ENCODE measurements at regions not wholly inside any gene's neighbourhood (a gene's known extent, or its start where the extent isn't known, plus 50 kb on each side); places are given as distances from the start of the nearest gene placed in this dataset.
A peak's percentile ranks its signal among the peaks of the same experiment; 100 is the strongest.

- H3K27ac ChIP-seq = peak overlapping the region in 1 of 5 donors; percentile 34
- no peaks in the 10 kb centered on the region for H3K27me3 ChIP-seq
- no peak for TF ChIP-seq POLR2A (IDR thresholded peaks at IDR 0.05)
- no peak for TF ChIP-seq CTCF (IDR thresholded peaks at IDR 0.05)
- H3K4me1 ChIP-seq (replicated peaks in 1 of 2) = no peaks in the 10 kb centered on the region
- WGBS, 4 donors = 65 to 74% (median 70%) methylated on average over 8 of the region's 8 CpGs
- no peaks in the 10 kb centered on the region for H3K36me3 ChIP-seq (replicated peaks in 1 of 2)
- H3K4me3 ChIP-seq = no peak overlapping the region
- intact Hi-C loops (cut with DNase I) = no loop called here
- DNase-seq = peak in 1 of 7 donors; percentile 22
- no peaks in the 10 kb centered on the region for H3K9me3 ChIP-seq (replicated peaks in 1 of 3)
Measured at GRCh38 chr6:3926150-3926482, 76.9 kb downstream of the FAM50B start.

- intact Hi-C loops (cut with DNase I) = no loop called here
- TF ChIP-seq POLR2A (IDR thresholded peaks at IDR 0.05) (no peak), CTCF (IDR thresholded peaks at IDR 0.05) (no peak)
- H3K4me1 ChIP-seq (replicated peaks in 1 of 2) = no peaks in the 10 kb centered on the region
- no peak for DNase-seq
- H3K9me3 ChIP-seq (replicated peaks in 1 of 3) = no peaks in the 10 kb centered on the region
- H3K27me3 ChIP-seq = no peaks in the 10 kb centered on the region
- H3K4me3 ChIP-seq = no peak overlapping the region
- 44 to 61% (median 50%) methylated on average over 5 of the region's 5 CpGs for WGBS, 4 donors
- H3K27ac ChIP-seq = no peak overlapping the region
- H3K36me3 ChIP-seq (replicated peaks in 1 of 2) = no peaks in the 10 kb centered on the region
Measured at GRCh38 chr6:3928111-3928510, 78.9 kb downstream of the FAM50B start.

- 54 to 76% (median 68%) methylated on average over 5 to 6 of the region's 6 CpGs for WGBS, 4 donors
- Histone ChIP-seq H3K27ac (peak overlapping the region in 1 of 5 donors; percentile 49), H3K4me1 (replicated peaks in 1 of 2) (no peaks in the 10 kb centered on the region), H3K9me3 (replicated peaks in 1 of 3) (no peaks in the 10 kb centered on the region), H3K4me3 (no peak overlapping the region), H3K27me3 (no peaks in the 10 kb centered on the region), H3K36me3 (replicated peaks in 1 of 2) (no peaks in the 10 kb centered on the region)
- peak in 5 of 7 donors; percentile 26 to 69 (median 32) for DNase-seq
- intact Hi-C loops (cut with DNase I) = no loop called here
- TF ChIP-seq CTCF (IDR thresholded peaks at IDR 0.05) (no peak), POLR2A (IDR thresholded peaks at IDR 0.05) (no peak)
Measured at GRCh38 chr6:3929281-3929798, 80.2 kb downstream of the FAM50B start.

- Histone ChIP-seq H3K4me3 (no peak overlapping the region), H3K27ac (no peak overlapping the region), H3K36me3 (replicated peaks in 1 of 2) (no peaks in the 10 kb centered on the region), H3K4me1 (replicated peaks in 1 of 2) (no peaks in the 10 kb centered on the region), H3K9me3 (replicated peaks in 1 of 3) (no peaks in the 10 kb centered on the region), H3K27me3 (peaks cover 6% of the 10 kb centered on the region)
- WGBS, 4 donors = 63 to 90% (median 70%) methylated on average over 2 of the region's 2 CpGs
- intact Hi-C loops (cut with DNase I) = no loop called here
- DNase-seq = no peak
- TF ChIP-seq POLR2A (IDR thresholded peaks at IDR 0.05) (no peak), CTCF (IDR thresholded peaks at IDR 0.05) (no peak)
Measured at GRCh38 chr6:3937438-3937837, 88.3 kb downstream of the FAM50B start.

Data from adrenal gland (tissue), 9 donors.